NCI-H1105 treated with DMSO at 0.1 percent for 48 hours (cell line): ENCODE measurements at regions not wholly inside any gene's neighbourhood (a gene's known extent, or its start where the extent isn't known, plus 50 kb on each side); places are given as distances from the start of the nearest gene placed in this dataset.
"Not testable (repeated sequence)": the region's sequence is repeated elsewhere in the genome, so short reads cannot be mapped to it uniquely, and the experiment has no call there.

Experiments
- DNase-seq: peaks from one replicate; lab custom pipeline; 2025; lab: John Stamatoyannopoulos, UW

DNA sequence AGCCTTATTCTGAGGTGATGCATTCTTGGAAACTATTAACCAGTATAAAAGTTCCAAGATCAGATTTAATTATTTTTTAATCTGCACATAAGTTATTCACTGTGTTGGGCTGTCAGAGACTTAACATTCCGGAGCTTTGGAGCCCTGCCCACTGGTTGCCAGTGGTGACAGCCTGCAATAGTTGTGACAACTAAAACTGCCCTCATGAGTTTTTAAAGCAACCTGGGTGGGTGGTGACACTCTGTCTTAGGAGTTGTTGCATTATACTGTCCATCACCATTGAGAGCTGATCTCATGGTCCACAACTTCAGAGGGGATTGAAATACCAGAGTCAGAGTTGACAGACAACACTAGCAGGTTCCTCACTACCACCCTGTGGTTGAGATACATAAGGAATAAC lies 653.9 kb upstream of the USP24 start:
- DNase-seq, result peak; percentile 84

DNA sequence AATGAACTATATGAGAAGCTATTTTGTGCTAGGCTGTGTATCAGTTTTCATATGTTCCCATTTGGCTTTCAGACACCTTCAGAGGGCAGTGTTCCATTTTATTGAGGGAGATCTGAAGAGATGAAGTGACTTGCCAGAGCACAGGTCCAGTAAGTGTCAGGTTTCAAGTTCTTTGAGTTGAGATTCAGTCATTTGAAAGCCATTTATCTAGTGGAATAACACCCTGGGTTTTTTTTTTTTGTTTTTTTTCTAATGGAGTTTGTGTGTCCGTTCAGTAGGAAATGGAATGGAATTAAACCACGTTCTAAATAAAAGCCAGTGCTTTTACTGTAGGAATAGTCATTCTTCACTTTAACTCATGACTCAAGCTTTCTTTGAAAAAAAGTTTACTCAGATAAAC lies 652.9 kb upstream of the USP24 start:
- peak; percentile 92 for DNase-seq

DNA sequence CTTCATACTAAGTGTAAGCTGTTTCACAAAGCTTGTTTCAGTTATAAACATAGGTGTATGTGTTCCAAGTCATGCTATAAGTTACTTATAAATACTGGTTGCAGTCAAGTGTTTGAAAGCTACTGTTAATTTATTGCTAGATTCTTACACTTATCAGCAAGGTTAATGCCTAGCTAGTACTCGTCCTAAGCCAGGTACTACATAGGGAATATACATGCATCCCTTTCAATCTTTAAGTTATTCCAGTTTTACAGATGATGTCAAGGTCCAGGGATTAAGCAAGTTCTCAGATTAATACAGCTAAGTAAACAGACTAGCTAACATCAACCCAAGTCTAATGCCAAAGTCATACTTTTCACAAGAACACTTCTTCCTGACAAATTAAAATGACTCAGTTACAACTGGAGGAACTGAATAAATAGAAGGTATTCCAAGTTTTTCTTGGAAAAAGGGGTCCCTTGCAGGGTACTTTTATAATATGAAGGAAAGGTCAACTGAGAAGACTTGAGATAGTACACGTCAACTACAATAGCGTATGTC lies 652.2 kb upstream of the USP24 start:
- no peak for DNase-seq

DNA sequence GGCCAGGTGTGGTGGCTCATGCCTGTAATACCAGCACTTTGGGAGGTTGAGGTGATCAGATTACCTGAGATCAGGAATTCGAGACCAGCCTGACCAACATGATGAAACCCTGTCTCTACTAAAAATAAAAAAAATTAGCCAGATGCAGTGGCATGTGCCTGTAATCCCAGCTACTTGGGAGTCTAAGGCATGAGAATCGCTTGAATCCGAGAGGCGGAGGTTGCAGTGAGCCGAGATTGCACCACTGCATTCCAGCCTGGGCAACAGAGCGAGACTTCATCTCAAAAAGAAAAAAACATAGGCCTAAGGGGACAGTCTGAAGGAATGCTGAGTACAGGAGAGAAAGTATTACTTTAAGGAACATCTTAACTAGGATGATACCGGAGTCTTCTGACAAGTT lies 650.6 kb upstream of the USP24 start:
- not testable (repeated sequence) for DNase-seq

DNA sequence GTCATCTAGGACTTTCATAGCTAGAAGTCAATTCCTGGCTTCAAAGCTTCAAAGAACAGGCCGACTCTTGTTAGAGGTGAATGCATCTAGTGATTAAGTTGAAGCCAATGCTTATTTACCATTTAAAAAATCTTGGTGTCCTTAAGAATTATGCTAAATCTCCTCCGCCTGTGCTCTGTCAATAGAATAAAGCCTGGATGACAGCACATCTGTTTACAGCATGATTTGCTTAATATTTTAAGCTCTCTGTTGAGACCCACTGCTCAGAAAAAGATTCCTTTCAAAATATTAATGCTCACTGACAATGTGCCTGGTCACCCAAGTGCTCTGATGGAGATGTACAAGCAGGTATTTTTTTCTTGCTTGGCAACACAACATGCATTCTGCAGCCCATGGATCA lies 649.1 kb upstream of the USP24 start:
- DNase-seq, result no peak

DNA sequence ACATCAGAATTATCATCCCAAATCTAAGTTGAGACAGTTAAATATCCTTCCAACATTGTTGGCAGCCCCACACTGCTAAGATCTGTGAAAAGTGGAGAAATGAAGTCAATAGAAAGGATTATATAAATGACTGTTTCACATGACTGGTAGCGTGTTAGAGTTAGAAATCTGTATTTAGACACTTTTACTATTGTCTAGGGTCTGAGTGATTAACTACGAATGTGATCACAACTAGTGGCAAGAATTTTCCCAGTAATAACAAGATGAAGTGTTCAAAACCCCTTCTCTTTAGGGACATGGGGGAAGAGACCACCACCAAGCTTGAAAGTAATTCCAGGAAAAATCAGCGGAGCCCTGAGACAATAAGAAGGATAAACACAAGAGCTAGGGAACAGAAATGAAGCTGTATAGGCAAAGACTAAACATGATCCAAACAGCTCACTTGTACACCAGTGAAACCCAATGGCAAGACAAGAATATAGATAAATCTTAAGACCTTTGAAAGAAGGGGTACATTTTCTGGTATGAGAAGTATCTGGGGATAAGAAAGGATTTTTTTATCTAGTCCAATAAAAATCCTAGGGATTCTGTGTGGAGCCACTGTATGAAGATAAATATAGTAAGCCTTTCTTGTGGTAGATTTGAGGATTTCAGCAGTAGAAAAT lies 646.6 kb upstream of the USP24 start:
- no peak for DNase-seq

DNA sequence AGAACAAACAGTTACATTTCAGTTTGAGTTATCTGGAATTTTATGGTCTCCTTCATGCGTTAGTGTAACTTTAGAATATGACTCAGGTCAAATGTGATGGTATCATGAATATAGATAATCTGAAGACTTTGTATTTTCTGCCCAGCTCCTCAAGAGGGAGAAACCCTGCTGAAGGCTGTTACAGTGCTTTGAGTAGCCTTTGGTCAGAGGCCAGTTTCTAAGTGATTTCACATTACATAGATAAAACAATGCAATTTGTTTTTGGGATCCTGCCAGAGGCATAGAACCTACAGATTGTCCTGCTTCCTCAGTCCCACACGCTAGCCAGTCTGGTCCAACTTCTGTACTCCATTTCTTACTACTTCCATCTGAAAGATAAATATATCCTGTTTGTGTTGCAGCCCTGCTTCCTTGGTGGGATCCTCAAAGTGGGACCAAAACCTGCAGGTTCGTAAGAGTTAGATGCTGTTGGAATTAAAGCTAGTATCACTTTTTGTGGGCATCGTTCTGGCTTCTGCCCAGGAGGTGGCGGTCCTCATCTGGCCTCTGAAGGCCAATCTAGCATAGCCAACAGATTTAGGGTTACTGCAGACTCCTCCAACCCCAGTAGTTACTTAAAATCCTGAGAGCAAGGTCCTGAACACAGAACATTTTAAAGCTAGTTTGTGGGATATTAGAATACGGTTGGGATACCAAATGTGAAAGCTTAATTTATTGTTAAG lies 645.8 kb upstream of the USP24 start:
- DNase-seq, result no peak

DNA sequence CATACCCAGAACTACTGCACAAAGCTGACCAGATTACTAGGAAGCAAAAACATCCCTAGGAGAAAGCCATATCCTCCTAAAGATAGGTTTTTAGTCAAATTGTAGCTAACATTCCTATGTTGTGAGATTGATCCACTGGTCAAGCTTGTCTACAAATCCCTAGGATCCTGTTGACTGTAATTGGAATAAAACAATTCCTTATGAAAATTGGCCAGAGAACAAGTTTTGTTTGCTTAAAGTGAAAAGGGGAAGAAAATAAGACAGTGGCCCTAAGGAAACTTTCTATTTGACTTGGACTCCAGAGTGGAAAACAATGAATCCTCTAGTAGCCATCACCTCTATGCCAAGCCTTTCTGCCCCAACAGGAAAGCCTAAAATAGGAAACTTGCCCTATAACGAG lies 645.2 kb upstream of the USP24 start:
- DNase-seq, result no peak

DNA sequence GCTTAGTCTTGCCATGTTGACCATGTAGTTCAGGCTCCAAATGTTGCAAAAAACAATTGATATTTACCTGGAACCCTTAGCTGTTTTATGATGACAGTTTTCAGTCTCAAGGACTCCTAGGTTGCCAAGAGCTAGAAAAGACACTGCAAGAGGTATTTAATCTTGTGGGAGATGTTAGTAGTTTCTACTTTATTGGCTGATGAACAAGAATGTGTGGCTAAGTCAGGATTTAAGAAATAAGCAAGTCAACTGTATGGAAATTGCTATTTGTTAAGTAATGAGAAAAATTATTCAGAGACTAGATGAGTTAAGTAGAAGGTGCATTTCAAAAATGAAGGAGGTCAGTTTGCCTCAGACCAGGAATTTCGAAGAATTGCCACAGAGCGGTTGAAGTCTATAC lies 639.7 kb upstream of the USP24 start:
- DNase-seq, result no peak

DNA sequence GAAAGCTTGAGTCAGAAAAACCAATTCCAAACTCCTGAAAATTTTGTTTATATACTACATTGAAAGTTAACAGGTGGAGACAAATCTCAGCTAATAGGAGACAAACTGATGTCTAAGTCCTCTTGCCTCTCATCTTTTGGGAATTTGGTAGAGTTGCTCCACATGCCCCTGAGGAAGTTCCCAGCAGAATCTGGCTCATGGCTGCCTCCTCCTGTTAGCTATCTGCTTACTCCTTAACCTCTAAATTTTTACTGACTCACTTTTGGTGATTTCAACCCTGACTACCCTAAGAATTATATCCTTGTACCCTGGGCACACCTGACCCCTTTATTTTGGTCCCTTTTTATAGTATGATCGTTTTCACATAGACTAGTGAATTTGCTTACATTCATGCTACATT lies 633.7 kb upstream of the USP24 start:
- no peak for DNase-seq

DNA sequence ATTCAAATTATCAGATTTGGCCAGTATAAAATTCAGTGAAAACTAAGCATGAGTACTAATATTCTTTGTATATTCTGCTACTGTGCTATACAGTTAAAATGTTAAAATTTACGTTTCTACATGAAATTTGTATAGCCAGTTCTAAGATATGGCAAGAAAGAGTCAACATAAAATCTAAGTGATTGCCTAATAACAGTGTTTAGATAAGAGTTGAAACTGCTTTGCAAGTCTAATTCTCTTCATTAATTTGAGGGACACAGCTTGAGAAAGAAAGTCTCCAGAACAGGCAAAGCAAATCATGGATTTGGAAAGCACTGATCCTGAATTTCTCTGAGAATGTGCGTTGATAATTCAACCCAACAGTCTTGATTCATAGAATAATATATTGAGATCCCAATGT lies 630.9 kb upstream of the USP24 start:
- DNase-seq, result no peak

DNA sequence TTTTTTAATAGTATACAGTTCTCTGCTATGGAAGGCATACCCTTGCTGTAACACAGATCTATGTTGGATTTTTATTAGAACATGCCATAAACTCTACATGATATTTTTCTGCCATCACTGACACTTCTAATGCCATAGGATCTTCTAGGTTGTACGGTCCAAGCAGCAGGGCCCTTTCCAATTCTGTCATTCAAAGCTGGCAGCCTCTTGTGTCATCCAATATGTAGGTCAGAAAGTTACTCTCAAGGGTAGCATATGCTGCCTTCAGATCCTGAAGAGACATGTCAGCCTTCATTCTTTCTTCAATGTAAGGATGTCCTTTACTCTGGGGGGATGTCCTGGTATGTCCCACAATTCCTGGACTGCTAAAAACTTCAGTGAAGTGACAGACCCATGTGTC lies 629.2 kb upstream of the USP24 start:
- no peak for DNase-seq

DNA sequence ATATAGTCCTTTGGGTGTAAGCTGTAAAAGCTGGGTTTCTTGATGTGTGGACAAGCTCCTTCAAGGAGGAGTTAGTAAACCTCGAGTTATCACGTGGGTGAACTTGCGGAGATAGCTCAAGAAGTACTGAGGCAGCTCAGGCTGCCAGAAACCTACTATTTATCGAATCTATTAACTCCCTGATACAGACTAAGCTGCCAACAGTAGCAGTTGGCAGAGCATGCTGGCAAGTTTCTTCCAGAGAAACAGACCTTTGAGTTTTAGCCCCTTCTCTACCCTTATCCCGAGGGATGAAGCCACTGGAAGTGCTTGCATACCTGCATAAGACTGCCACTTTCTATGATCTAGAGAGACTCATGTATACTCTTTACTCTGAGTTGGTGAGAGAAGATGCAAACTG lies 624.5 kb upstream of the USP24 start:
- no peak for DNase-seq

DNA sequence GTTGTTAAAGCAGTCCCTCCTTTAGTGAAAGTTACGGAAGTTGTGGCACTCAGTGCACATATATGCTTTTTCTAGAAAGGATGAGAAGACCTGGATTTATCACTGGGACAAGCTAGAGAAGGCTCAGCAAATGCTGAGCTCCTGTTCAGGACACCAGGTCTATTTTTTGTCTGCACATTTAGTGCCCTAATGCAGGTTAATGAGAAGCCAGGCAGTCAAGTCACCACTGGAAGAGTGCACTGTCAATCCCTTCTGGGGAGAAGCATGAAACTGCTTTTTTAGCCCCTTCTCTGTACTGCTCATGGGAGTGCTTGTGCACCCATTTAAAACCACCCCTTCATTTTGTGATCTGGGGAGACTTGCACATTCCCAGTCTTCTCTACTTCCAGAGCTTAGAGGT lies 624.1 kb upstream of the USP24 start:
- no peak for DNase-seq

DNA sequence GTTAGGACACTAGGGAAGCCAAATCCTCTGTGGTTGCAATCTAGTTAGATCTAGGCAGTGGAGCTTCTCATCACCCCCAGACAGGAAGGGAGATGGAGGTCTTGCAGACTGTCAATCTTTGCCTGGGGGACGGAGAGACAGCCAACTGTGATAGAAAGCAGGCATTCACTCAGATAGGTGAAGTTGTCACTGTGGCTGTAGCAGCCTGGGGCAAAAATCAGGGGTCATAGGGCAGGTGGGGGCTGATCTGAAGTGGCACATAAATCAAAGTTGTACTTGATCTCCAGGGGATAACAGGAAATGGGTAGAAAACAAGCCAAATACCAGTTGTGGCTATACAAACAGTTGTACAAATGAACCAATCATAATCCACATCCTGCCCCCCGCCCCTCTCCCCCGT lies 620.9 kb upstream of the USP24 start:
- no peak for DNase-seq

DNA sequence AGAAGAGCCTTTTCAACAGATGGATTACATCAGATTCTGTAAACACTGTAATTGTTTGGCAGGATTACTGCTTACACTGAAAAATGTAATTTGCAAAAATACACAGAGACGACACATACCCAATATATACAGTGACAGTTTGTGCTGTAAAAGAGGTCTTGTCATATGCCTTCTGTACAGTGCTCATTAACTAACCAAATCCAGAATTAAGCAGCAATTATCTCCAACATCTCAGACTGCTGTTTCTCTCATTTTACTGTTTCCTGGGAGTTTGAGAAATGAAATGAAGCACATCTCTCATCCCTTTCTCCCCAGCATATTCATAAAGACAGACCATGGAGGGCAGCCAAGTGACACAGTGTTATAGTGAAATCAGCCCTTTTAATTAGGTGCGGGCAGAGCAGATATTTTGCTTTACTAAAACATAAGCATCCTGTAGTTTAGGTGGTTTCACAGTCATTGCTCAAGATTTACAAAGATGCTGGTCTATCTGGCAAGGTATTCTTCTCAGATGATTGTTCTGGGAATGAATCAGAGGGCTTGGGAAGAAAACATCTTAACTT lies 618.4 kb upstream of the USP24 start:
- DNase-seq, result no peak

DNA sequence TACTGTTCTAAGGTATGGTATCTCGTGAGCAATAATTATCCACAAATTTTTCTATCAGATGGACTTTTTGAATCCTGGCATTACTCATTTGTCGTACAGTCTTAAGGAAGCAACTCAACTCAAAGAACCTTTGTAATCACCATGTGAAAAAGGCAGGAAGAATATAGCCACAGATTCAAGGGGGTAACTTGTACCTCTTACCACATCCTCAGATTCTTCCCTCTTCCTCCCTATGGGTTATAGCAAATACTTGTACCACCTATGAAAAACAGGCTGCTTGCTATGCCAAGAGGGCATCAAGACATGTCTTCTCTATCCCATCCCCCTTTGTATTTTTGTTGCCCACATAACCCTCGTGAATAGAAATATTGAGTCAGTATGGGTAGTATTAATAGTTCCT lies 616.6 kb upstream of the USP24 start:
- DNase-seq, result no peak

DNA sequence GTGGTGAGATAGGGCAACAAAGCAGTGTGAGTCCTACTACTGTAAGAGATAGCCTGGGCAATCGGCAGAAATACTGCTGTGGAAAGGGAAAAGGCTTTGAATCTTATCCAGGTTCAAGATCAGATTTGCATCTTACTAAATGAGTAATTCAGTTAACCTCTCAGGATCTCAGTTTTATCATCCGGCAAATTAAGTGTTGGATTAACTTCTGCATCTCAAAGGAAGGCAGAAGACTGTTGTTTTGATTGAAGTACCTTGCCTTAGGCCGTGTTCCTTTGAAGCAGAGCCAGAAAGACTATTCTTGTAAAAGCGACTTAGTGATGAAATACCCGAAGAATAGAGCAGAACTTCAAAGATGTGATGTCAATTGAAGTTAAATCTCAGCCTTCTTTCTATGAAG lies 612.9 kb upstream of the USP24 start:
- no peak for DNase-seq

DNA sequence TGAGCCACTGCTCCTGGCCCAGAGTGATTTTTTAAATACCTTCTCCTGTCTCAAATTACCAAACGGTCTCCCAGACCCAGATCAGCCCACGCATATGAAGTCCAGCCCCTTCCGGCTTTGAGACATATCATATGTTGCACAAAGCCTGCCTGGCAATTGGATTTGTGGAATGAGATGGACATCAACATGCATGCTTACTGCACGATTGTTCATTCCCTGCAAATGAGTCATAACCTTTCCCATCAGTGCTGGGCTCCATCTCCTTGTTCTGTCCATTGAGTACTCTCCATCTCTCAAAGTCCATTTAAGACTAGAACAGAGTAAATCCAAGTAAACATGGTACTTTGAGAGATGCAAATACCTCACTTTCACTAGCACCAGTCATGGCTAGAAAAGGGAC lies 612.2 kb upstream of the USP24 start:
- no peak for DNase-seq

DNA sequence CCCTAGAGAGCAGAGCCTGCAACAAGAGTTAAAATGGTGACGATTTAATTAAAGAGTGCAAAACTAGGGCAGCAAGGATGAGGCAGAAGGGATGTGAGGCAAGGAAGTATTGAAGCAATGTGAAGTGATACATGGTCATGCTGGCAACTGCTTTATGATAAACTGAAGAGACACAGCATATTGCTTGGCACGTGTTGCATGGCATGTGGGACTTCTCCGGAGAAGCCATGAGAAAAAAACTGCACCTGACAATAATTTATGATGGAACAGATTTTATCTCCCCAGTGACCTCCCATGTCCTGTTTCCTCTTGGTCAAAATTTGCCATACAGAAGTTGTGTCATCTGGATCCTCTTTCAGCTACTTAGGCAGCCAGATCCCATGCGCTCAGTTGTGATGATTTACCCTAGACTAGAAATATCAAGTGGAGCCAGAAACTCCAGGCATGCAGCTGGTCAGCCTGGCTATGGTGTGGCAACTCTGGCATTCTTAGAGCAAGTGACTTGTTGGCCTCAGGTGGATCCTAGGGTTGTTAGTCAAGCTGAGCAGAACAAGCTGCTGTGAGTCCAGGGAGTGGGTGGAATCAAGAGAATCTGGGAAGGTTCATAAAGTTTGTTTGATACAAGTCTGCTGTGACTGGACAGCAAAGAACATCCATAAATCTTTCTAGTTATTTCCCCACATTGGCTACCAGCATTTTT lies 611.4 kb upstream of the USP24 start:
- DNase-seq, result no peak

DNA sequence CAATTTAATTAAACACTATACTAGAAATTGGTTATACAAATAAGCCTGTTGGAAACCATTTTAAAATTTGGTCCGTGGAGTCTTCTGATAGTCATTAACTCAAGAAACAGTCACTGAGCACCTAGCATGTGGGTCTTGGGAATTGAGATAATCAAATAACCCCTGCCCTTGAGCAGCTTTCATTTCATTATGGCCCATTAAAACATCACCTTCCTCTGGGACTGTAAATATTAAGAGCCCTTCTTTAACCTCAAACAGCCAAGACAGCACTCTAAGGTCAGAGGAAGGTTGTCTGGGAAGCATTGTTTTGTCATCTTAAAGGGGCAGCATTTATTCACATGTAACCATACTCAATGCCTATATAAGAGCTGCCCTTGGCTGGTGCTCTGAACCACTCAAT lies 610.3 kb upstream of the USP24 start:
- no peak for DNase-seq

DNA sequence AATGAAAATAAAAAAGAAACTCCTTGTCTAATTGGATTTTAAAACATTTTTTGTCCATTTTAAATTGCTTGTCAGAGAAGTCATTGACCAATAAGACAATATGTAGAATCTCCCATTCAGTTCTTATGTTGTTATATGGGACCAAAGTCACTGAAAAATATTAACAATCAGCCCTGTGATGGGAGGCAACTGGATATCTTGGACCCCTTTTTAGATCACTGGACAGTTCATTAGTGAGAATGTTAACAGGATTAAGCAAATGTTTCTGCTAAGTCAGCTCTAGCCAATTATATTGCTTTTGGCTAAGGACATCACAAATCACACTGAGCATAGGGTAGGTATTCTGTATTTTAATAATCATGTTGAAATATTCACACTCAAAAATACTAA lies 609.1 kb upstream of the USP24 start:
- DNase-seq, result no peak
